Prostate gland (tissue), 2 donors: ENCODE measurements at regions not wholly inside any gene's neighbourhood (a gene's known extent, or its start where the extent isn't known, plus 50 kb on each side); places are given as distances from the start of the nearest gene placed in this dataset.

Experiments
- POLR2A ChIP-seq: fragments of 450-650 bp; IDR thresholded peaks from one replicate; pipeline ENCODE4 v1.6.1; 2016; ENCODE audit warnings: antibody characterized with exemption, mild to moderate bottlenecking
- POLR2AphosphoS5 ChIP-seq: sonication (generic); formaldehyde crosslinking; IDR thresholded peaks from one replicate; pipeline ENCODE4 v1.6.1; 2017; ENCODE audit warnings: antibody characterized with exemption
- TF ChIP-seq, protein P1 (sequence below), 4 experiments: fragments of 200-600 bp in 2 of 4; fragments of 450-650 bp in 2 of 4; sonication (generic) in 2 of 4; IDR thresholded peaks; 1 replicate in 3 of 4; 2 replicates in 1 of 4; pipeline ENCODE4 v1.5.1; 2016 to 2019; ENCODE audit warnings: antibody characterized with exemption in 4 of 4, mild to moderate bottlenecking in 2 of 4, moderate library complexity in 2 of 4

DNA sequence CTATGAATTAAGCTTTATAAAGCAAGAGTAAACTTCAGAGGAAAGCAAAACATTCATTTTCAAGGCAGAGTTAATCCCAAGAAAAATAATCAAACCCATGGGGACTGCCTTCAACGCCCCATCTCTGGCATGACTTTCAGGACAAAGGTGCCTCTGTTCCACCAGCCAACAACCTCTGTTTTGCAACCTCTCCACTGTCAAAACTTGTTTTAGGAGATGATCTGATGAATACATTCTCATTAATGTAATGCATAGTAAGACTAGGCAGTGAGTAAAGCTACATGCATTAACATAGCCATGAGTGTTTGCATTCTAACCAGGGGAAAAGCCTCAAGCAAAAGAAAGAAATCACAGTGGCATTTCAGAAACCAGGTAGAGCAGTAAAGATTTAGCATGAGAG is 357.0 kb downstream of the FBXO15 start:
- TF ChIP-seq, protein P1, sequence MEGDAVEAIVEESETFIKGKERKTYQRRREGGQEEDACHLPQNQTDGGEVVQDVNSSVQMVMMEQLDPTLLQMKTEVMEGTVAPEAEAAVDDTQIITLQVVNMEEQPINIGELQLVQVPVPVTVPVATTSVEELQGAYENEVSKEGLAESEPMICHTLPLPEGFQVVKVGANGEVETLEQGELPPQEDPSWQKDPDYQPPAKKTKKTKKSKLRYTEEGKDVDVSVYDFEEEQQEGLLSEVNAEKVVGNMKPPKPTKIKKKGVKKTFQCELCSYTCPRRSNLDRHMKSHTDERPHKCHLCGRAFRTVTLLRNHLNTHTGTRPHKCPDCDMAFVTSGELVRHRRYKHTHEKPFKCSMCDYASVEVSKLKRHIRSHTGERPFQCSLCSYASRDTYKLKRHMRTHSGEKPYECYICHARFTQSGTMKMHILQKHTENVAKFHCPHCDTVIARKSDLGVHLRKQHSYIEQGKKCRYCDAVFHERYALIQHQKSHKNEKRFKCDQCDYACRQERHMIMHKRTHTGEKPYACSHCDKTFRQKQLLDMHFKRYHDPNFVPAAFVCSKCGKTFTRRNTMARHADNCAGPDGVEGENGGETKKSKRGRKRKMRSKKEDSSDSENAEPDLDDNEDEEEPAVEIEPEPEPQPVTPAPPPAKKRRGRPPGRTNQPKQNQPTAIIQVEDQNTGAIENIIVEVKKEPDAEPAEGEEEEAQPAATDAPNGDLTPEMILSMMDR (IDR thresholded peaks at IDR 0.05): no peak
- TF ChIP-seq POLR2A (no peak), POLR2AphosphoS5 (no peak)
